Stimulated activated CD8-positive, alpha-beta memory T cell treated with anti-CD3 and anti-CD28 coated beads, Interleukin-4, amount 100 ng/mL, for 48 hours (primary cell): ENCODE measurements at regions not wholly inside any gene's neighbourhood (a gene's known extent, or its start where the extent isn't known, plus 50 kb on each side); places are given as distances from the start of the nearest gene placed in this dataset.

Source experiments
- DNase-seq: peaks from one replicate; pipeline ENCODE4 v3.0.0-alpha.2; 2020

- DNase-seq = no peak
These were observed 2225.9 kb upstream of the C9orf72 start for GRCh38 chr9:29799227-29799626.

- DNase-seq = no peak
These were observed 2227.5 kb upstream of the C9orf72 start for GRCh38 chr9:29800821-29801220.

GRCh38 chr9:29802454-29802853 is 2229.2 kb upstream of the C9orf72 start:
- no peak for DNase-seq

- DNase-seq = no peak
These were observed 2233.8 kb upstream of the C9orf72 start for GRCh38 chr9:29806937-29807618.

GRCh38 chr9:29816954-29817703 is 2243.8 kb upstream of the C9orf72 start:
- no peak for DNase-seq

GRCh38 chr9:29822458-29822857 is 2249.2 kb upstream of the C9orf72 start:
- DNase-seq = no peak

GRCh38 chr9:29826421-29826820 is 2253.1 kb upstream of the C9orf72 start:
- no peak for DNase-seq

GRCh38 chr9:29830821-29831220 is 2257.5 kb upstream of the C9orf72 start:
- no peak for DNase-seq

- DNase-seq = no peak
These were observed 2265.3 kb upstream of the C9orf72 start for GRCh38 chr9:29838491-29839020.

- no peak for DNase-seq
These were observed 2271.0 kb upstream of the C9orf72 start for GRCh38 chr9:29844251-29844650.

- no peak for DNase-seq
These were observed 2277.4 kb upstream of the C9orf72 start for GRCh38 chr9:29850664-29851063.

- no peak for DNase-seq
These were observed 2288.5 kb upstream of the C9orf72 start for GRCh38 chr9:29861803-29862202.

- DNase-seq = no peak
These were observed 2292.6 kb upstream of the C9orf72 start for GRCh38 chr9:29865764-29866313.

- DNase-seq = no peak
These were observed 2293.3 kb upstream of the C9orf72 start for GRCh38 chr9:29866556-29866955.

GRCh38 chr9:29873579-29873978 is 2300.3 kb upstream of the C9orf72 start:
- no peak for DNase-seq

- no peak for DNase-seq
These were observed 2302.3 kb upstream of the C9orf72 start for GRCh38 chr9:29875547-29875946.

GRCh38 chr9:29882767-29883166 is 2309.5 kb upstream of the C9orf72 start:
- no peak for DNase-seq

GRCh38 chr9:29906065-29906464 is 2332.8 kb upstream of the C9orf72 start:
- no peak for DNase-seq

- DNase-seq = no peak
These were observed 2354.8 kb upstream of the C9orf72 start for GRCh38 chr9:29928072-29928471.

GRCh38 chr9:29939559-29939958 is 2366.3 kb upstream of the C9orf72 start:
- no peak for DNase-seq

GRCh38 chr9:29945012-29945411 is 2371.7 kb upstream of the C9orf72 start:
- DNase-seq = no peak

GRCh38 chr9:29958469-29958868 is 2385.2 kb upstream of the C9orf72 start:
- no peak for DNase-seq

- DNase-seq = no peak
These were observed 2392.6 kb upstream of the C9orf72 start for GRCh38 chr9:29965834-29966233.

GRCh38 chr9:29966247-29966646 is 2393.0 kb upstream of the C9orf72 start:
- DNase-seq = no peak
